NB4 (cell line): ENCODE measurements at regions not wholly inside any gene's neighbourhood (a gene's known extent, or its start where the extent isn't known, plus 50 kb on each side); places are given as distances from the start of the nearest gene placed in this dataset.

Experiments used
- CTCF ChIP-seq: IDR thresholded peaks from one replicate; pipeline ENCODE4 v1.5.1; 2012; ENCODE audit warnings: low read depth, low read length
- MAX ChIP-seq: IDR thresholded peaks from 2 replicates; pipeline ENCODE4 v1.6.1; 2011; ENCODE audit warnings: low read depth, low read length
- POLR2A ChIP-seq: IDR thresholded peaks from 2 replicates; pipeline ENCODE4 v1.6.1; 2011; ENCODE audit warnings: mild to moderate bottlenecking; ENCODE audit not compliant: insufficient read length; ENCODE audit errors: extremely low read depth

- TF ChIP-seq CTCF (no peak), POLR2A (no peak), MAX (no peak)
Observed at GRCh38 chr12:124418791-124419190, 123.9 kb downstream of the RFLNA start.
